Hepatocyte (in vitro differentiated cells): ENCODE measurements at regions not wholly inside any gene's neighbourhood (a gene's known extent, or its start where the extent isn't known, plus 50 kb on each side); places are given as distances from the start of the nearest gene placed in this dataset.

Experiments used
- DNase-seq: peaks from one replicate; pipeline ENCODE4 v3.0.0-alpha.2; 2016; ENCODE audit warnings: low spot score
- H2AFZ ChIP-seq: fragments of 200-600 bp; sonication (generic); 2 replicates; pipeline ENCODE4 v1.6.0; 2016; ENCODE audit warnings: antibody characterized with exemption, mild to moderate bottlenecking
- H3K27ac ChIP-seq: fragments of 200-600 bp; sonication (generic); 2 replicates; pipeline ENCODE4 v1.5.1; 2016; ENCODE audit warnings: mild to moderate bottlenecking
- H3K27me3 ChIP-seq: fragments of 200-600 bp; sonication (generic); 2 replicates; pipeline ENCODE4 v1.6.1; 2016
- H3K36me3 ChIP-seq: fragments of 200-600 bp; sonication (generic); replicated peaks from 2 replicates; pipeline ENCODE4 v1.5.1; 2016; ENCODE audit warnings: low read depth; ENCODE audit not compliant: insufficient read depth
- H3K4me1 ChIP-seq: fragments of 200-600 bp; sonication (generic); 2 replicates; pipeline ENCODE4 v1.5.1; 2016; ENCODE audit warnings: mild to moderate bottlenecking, moderate library complexity; ENCODE audit not compliant: insufficient read depth
- H3K4me2 ChIP-seq: fragments of 200-600 bp; sonication (generic); 2 replicates; pipeline ENCODE4 v1.6.0; 2016
- H3K4me3 ChIP-seq: fragments of 200-600 bp; sonication (generic); 2 replicates; pipeline ENCODE4 v1.5.1; 2016; ENCODE audit warnings: mild to moderate bottlenecking
- H3K79me2 ChIP-seq: fragments of 200-600 bp; sonication (generic); 2 replicates; pipeline ENCODE4 v1.6.0; 2017; ENCODE audit warnings: mild to moderate bottlenecking
- H3K9me2 ChIP-seq: fragments of 200-600 bp; sonication (generic); replicated peaks from 2 replicates; pipeline ENCODE4 v1.6.0; 2017; ENCODE audit warnings: mild to moderate bottlenecking; ENCODE audit not compliant: insufficient read depth
- H3K9me3 ChIP-seq: fragments of 200-600 bp; sonication (generic); 2 replicates; pipeline ENCODE4 v1.5.1; 2016; ENCODE audit warnings: low read depth, mild to moderate bottlenecking
- H4K20me1 ChIP-seq: fragments of 200-600 bp; sonication (generic); 2 replicates; pipeline ENCODE4 v1.6.0; 2016; ENCODE audit warnings: mild to moderate bottlenecking; ENCODE audit not compliant: insufficient read depth, poor library complexity, severe bottlenecking
- CTCF ChIP-seq: fragments of 200-600 bp; sonication (generic); IDR thresholded peaks from 2 replicates; pipeline ENCODE4 v1.5.1; 2016; ENCODE audit warnings: antibody characterized with exemption, mild to moderate bottlenecking; ENCODE audit not compliant: poor library complexity
- EZH2 ChIP-seq: fragments of 200-600 bp; sonication (generic); IDR thresholded peaks from 2 replicates; pipeline ENCODE4 v1.6.1; 2016; ENCODE audit warnings: antibody characterized with exemption, mild to moderate bottlenecking, borderline replicate concordance
- EZH2phosphoT487 ChIP-seq: fragments of 200-600 bp; sonication (generic); IDR thresholded peaks from one replicate; pipeline ENCODE4 v1.6.1; 2018; ENCODE audit warnings: antibody characterized with exemption, mild to moderate bottlenecking, low read depth, moderate library complexity; ENCODE audit not compliant: unreplicated experiment, severe bottlenecking
- WGBS: methylation state at CpG from one replicate; pipeline ENCODE4 v1.1.6; 2016; ENCODE audit warnings: low lambda C conversion rate; ENCODE audit errors: missing lambda C conversion rate; 5-methylcytosine and 5-hydroxymethylcytosine counted together

GRCh38 chr5:74122979-74123590 lies 497.1 kb downstream of the ARHGEF28 start:
- Histone ChIP-seq H3K4me3 (no peak overlapping the region), H3K27me3 (no peaks in the 10 kb centered on the region), H4K20me1 (no peaks in the 10 kb centered on the region), H3K27ac (no peak overlapping the region), H3K79me2 (no peaks in the 10 kb centered on the region), H3K4me2 (no peak overlapping the region), H3K4me1 (peaks cover 15% of the 10 kb centered on the region), H3K9me3 (no peaks in the 10 kb centered on the region), H3K36me3 (no peaks in the 10 kb centered on the region), H2AFZ (no peak overlapping the region), H3K9me2 (no peaks in the 10 kb centered on the region)
- TF ChIP-seq CTCF = no peak
- no peak for TF ChIP-seq EZH2phosphoT487
- no peak for TF ChIP-seq EZH2
- WGBS = 66% methylated on average over 6 of the region's 6 CpGs
- DNase-seq = no peak

- WGBS = 73% methylated on average over 1 of the region's 1 CpG
- DNase-seq = no peak
- Histone ChIP-seq H3K4me1 (peaks cover 8% of the 10 kb centered on the region), H3K9me3 (no peaks in the 10 kb centered on the region), H3K79me2 (no peaks in the 10 kb centered on the region), H3K4me3 (no peak overlapping the region), H3K4me2 (no peak overlapping the region), H4K20me1 (no peaks in the 10 kb centered on the region), H3K27ac (no peak overlapping the region), H2AFZ (no peak overlapping the region), H3K27me3 (no peaks in the 10 kb centered on the region), H3K36me3 (no peaks in the 10 kb centered on the region), H3K9me2 (no peaks in the 10 kb centered on the region)
- TF ChIP-seq EZH2phosphoT487 (no peak), CTCF (no peak), EZH2 (no peak)
Measured at GRCh38 chr5:74122175-74122574, 496.2 kb downstream of the ARHGEF28 start.

GRCh38 chr5:74120585-74120984 lies 494.6 kb downstream of the ARHGEF28 start:
- Histone ChIP-seq H3K79me2 (no peaks in the 10 kb centered on the region), H3K4me2 (no peak overlapping the region), H3K36me3 (no peaks in the 10 kb centered on the region), H2AFZ (no peak overlapping the region), H4K20me1 (no peaks in the 10 kb centered on the region), H3K4me3 (no peak overlapping the region), H3K27ac (no peak overlapping the region), H3K9me3 (no peaks in the 10 kb centered on the region), H3K9me2 (no peaks in the 10 kb centered on the region), H3K27me3 (no peaks in the 10 kb centered on the region), H3K4me1 (no peaks in the 10 kb centered on the region)
- no peak for TF ChIP-seq CTCF
- no peak for TF ChIP-seq EZH2
- no peak for TF ChIP-seq EZH2phosphoT487
- DNase-seq = no peak
- 77% methylated on average over 3 of the region's 3 CpGs for WGBS
